H9 (cell line): ENCODE measurements at regions not wholly inside any gene's neighbourhood (a gene's known extent, or its start where the extent isn't known, plus 50 kb on each side); places are given as distances from the start of the nearest gene placed in this dataset.
A peak's percentile ranks its signal among the peaks of the same experiment; 100 is the strongest.

Source experiments
- DNase-seq: peaks from one replicate; pipeline ENCODE4 v3.0.0-alpha.2; 2017
- H2AFZ ChIP-seq: one replicate; pipeline ENCODE4 v1.6.1; 2013; ENCODE audit warnings: mild to moderate bottlenecking, low read length, control low read depth, moderate library complexity
- H2AK5ac ChIP-seq: 2 replicates; pipeline ENCODE4 v1.6.1; 2013; ENCODE audit warnings: low read length, control low read depth, mixed read lengths; ENCODE audit not compliant: insufficient read length
- H2BK120ac ChIP-seq: one replicate; pipeline ENCODE4 v1.6.1; 2013; ENCODE audit warnings: low read depth, mild to moderate bottlenecking, low read length, control low read depth, inconsistent platforms; ENCODE audit not compliant: poor library complexity, severe bottlenecking
- H2BK12ac ChIP-seq: 2 replicates; pipeline ENCODE4 v1.6.1; 2013; ENCODE audit warnings: low read length, control low read depth, mixed read lengths, low read depth; ENCODE audit not compliant: insufficient read length
- H2BK15ac ChIP-seq: 2 replicates; pipeline ENCODE4 v1.6.1; 2013; ENCODE audit warnings: low read depth, low read length, control low read depth
- H2BK20ac ChIP-seq: one replicate; pipeline ENCODE4 v1.6.1; 2013; ENCODE audit warnings: low read depth, mild to moderate bottlenecking, low read length, control low read depth, inconsistent platforms; ENCODE audit not compliant: poor library complexity, severe bottlenecking
- H2BK5ac ChIP-seq: 2 replicates; pipeline ENCODE4 v1.6.1; 2013; ENCODE audit warnings: low read length, control low read depth, mixed read lengths; ENCODE audit not compliant: insufficient read length
- H3K14ac ChIP-seq: 2 replicates; pipeline ENCODE4 v1.6.1; 2013; ENCODE audit warnings: low read length, control low read depth; ENCODE audit not compliant: insufficient read depth
- H3K18ac ChIP-seq: 2 replicates; pipeline ENCODE4 v1.6.1; 2013; ENCODE audit warnings: low read depth, mild to moderate bottlenecking, mixed read lengths, low read length, control low read depth; ENCODE audit not compliant: insufficient read length
- H3K23ac ChIP-seq: 2 replicates; pipeline ENCODE4 v1.6.1; 2013; ENCODE audit warnings: low read length, control low read depth, mixed read lengths, low read depth; ENCODE audit not compliant: insufficient read length
- H3K23me2 ChIP-seq: 2 replicates; pipeline ENCODE4 v1.6.1; 2013; ENCODE audit warnings: low read depth, mild to moderate bottlenecking, mixed read lengths, low read length, control low read depth; ENCODE audit not compliant: insufficient read length, poor library complexity, severe bottlenecking
- H3K27ac ChIP-seq: 2 replicates; pipeline ENCODE4 v1.5.1; 2013; ENCODE audit warnings: low read length, control low read depth, mixed read lengths, low read depth; ENCODE audit not compliant: insufficient read length
- H3K27me3 ChIP-seq: 2 replicates; pipeline ENCODE4 v1.6.1; 2013; ENCODE audit warnings: low read length, control low read depth, inconsistent platforms; ENCODE audit not compliant: insufficient read depth
- H3K4ac ChIP-seq: 2 replicates; pipeline ENCODE4 v1.6.1; 2013; ENCODE audit warnings: low read depth, mild to moderate bottlenecking, control low read depth, inconsistent platforms, low read length, moderate library complexity
- H3K4me1 ChIP-seq: 2 replicates; pipeline ENCODE4 v1.6.1; 2013; ENCODE audit warnings: low read length, control low read depth, inconsistent platforms; ENCODE audit not compliant: insufficient read depth
- H3K4me2 ChIP-seq: 2 replicates; pipeline ENCODE4 v1.6.1; 2013; ENCODE audit warnings: low read length, control low read depth, mixed read lengths; ENCODE audit not compliant: insufficient read length, insufficient read depth
- H3K56ac ChIP-seq: 2 replicates; pipeline ENCODE4 v1.6.1; 2013; ENCODE audit warnings: low read depth, mild to moderate bottlenecking, mixed read lengths, low read length, control low read depth; ENCODE audit not compliant: insufficient read length
- H3K79me1 ChIP-seq: 2 replicates; pipeline ENCODE4 v1.6.1; 2013; ENCODE audit warnings: low read depth, mild to moderate bottlenecking, moderate library complexity, low read length, control low read depth, inconsistent platforms; ENCODE audit not compliant: insufficient read depth, poor library complexity, severe bottlenecking
- H3K79me2 ChIP-seq: 2 replicates; pipeline ENCODE4 v1.6.1; 2013; ENCODE audit warnings: low read length, control low read depth, inconsistent platforms; ENCODE audit not compliant: insufficient read depth
- H3K9ac ChIP-seq: 2 replicates; pipeline ENCODE4 v1.6.1; 2013; ENCODE audit warnings: low read length, control low read depth, mixed read lengths; ENCODE audit not compliant: insufficient read length; ENCODE audit errors: extremely low read depth
- H3K9me3 ChIP-seq: one replicate; pipeline ENCODE4 v1.6.1; 2013; ENCODE audit warnings: low read depth, low read length, inconsistent platforms; ENCODE audit not compliant: control insufficient read depth
- H3T11ph ChIP-seq: one replicate; pipeline ENCODE4 v1.6.1; 2013; ENCODE audit warnings: mild to moderate bottlenecking, low read length, control low read depth, inconsistent platforms
- H4K20me1 ChIP-seq: one replicate; pipeline ENCODE4 v1.6.1; 2013; ENCODE audit not compliant: control insufficient read depth, insufficient read length, insufficient read depth
- H4K5ac ChIP-seq: 2 replicates; pipeline ENCODE4 v1.6.1; 2013; ENCODE audit warnings: low read depth, mild to moderate bottlenecking, mixed read lengths, low read length, control low read depth; ENCODE audit not compliant: insufficient read length
- H4K8ac ChIP-seq: replicated peaks from 2 replicates; pipeline ENCODE4 v1.6.1; 2013; ENCODE audit warnings: low read length, control low read depth, mixed read lengths, low read depth; ENCODE audit not compliant: insufficient read length
- H4K91ac ChIP-seq: 2 replicates; pipeline ENCODE4 v1.6.1; 2013; ENCODE audit warnings: low read depth, mild to moderate bottlenecking, moderate library complexity, mixed read lengths, low read length, control low read depth; ENCODE audit not compliant: insufficient read length
- H3K27ac Mint-ChIP-seq, 3 experiments: 2 replicates in 2 of 3; 3 replicates in 1 of 3; pipeline ENCODE4 v1.8.0; 2020 to 2021; ENCODE audit warnings: mixed read lengths in 3 of 3, mild to moderate bottlenecking in 1 of 3, moderate library complexity in 1 of 3
- H3K27me3 Mint-ChIP-seq: 2 replicates; pipeline ENCODE4 v1.8.0; 2021; ENCODE audit warnings: low read depth, mild to moderate bottlenecking, moderate library complexity, mixed read lengths
- H3K36me3 Mint-ChIP-seq, 3 experiments: 2 replicates in 2 of 3; 3 replicates in 1 of 3; pipeline ENCODE4 v1.8.0; 2020 to 2021; ENCODE audit warnings: low read depth in 3 of 3, mixed read lengths in 3 of 3; ENCODE audit not compliant: insufficient read depth in 1 of 3
- H3K4me1 Mint-ChIP-seq, 2 experiments: 2 replicates each; pipeline ENCODE4 v1.8.0; 2020; ENCODE audit warnings: mixed read lengths in 2 of 2
- H3K4me3 Mint-ChIP-seq, 2 experiments: 2 replicates in 1 of 2; 3 replicates in 1 of 2; pipeline ENCODE4 v1.8.0; 2020 to 2021; ENCODE audit warnings: mild to moderate bottlenecking in 2 of 2, mixed read lengths in 2 of 2, moderate library complexity in 1 of 2
- H3K9me3 Mint-ChIP-seq, 2 experiments: 2 replicates in 1 of 2; 3 replicates in 1 of 2; pipeline ENCODE4 v1.8.0; 2020; ENCODE audit warnings: mild to moderate bottlenecking in 2 of 2, mixed read lengths in 2 of 2, moderate library complexity in 1 of 2
- WGBS: extraction: QIAGEN DNeasy Blood & Tissue Kit; methylation state at CpG from one replicate; pipeline ENCODE4 v1.1.7; 2013; ENCODE audit warnings: missing lambda C conversion rate, low lambda C conversion rate, mixed read lengths; ENCODE audit not compliant: insufficient read length; ENCODE audit errors: extremely low coverage; 5-methylcytosine and 5-hydroxymethylcytosine counted together
- TF ChIP-seq, protein P1 (sequence below): fragments of 200-600 bp; sonication (generic); conservative IDR thresholded peaks from 3 replicates; pipeline ENCODE4 v1.8.0; 2021; ENCODE audit warnings: antibody characterized with exemption, mild to moderate bottlenecking

DNA sequence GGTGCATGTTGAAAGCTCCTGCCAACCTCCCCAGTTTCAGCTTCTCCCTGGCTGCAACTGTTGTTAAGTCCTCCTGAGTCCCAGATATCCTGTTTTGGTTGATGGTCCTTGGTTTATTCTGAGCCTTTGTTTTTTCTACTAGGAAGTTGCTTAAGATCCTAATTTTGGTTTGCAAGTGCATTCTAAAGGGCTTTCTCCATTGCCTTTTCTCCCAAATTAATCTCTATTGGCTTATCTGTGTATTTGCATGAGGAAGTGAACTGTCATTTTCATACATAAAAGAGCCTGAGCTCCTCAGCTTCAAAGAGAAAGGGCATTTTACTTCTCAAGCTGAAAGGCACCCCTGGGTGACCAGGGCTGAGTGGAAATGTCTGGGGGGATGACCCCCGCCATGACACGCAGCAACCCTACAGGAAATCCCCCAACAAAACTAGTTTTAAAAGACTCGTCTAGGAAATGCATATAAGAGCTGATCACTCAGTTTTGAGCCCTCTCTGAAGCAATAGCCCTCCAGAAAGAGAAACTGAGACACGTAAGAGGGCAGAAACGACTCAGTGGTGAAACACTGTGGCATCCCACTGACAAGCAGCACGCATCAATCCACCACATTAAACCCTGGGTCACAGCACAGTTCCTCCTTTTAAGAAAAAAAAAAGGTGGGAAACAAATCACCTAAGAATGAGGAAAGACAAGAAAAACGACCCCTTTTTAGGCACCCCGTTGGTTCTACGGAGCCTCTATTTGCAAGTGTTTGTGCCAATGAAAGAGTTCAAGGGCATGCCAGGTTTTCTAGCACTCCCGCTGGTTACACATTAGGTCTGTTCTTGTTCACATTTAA, 140.9 kb downstream of the THBS2 start:
- no peaks in the 10 kb centered on the region for H3K23me2 ChIP-seq
- H2BK5ac ChIP-seq, result no peak overlapping the region
- Mint-ChIP-seq H3K27me3 (peaks cover 9% of the 10 kb centered on the region), H3K4me1 (peaks cover 21 to 34% of the 10 kb centered on the region in 2 experiments), H3K36me3 (peaks cover 10 to 31% (median 18%) of the 10 kb centered on the region in 3 experiments), H3K27ac (peak overlapping the region in 2 of 3 experiments; percentile 24 to 68; a peak in 1 of 7 replicates), H3K4me3 (no peak overlapping the region; a peak in 1 of 5 replicates), H3K9me3 (peaks cover 26 to 30% of the 10 kb centered on the region in 2 experiments)
- H3K56ac ChIP-seq, result no peak overlapping the region
- no peak overlapping the region for H2BK20ac ChIP-seq
- H4K20me1 ChIP-seq, result no peaks in the 10 kb centered on the region
- H4K8ac ChIP-seq, result no peak overlapping the region
- H2BK120ac ChIP-seq, result no peak overlapping the region
- H4K91ac ChIP-seq, result no peak overlapping the region
- no CpG with 5 or more reads among the region's 10 CpGs for WGBS
- H3K4me1 ChIP-seq, result no peaks in the 10 kb centered on the region
- TF ChIP-seq, protein P1, sequence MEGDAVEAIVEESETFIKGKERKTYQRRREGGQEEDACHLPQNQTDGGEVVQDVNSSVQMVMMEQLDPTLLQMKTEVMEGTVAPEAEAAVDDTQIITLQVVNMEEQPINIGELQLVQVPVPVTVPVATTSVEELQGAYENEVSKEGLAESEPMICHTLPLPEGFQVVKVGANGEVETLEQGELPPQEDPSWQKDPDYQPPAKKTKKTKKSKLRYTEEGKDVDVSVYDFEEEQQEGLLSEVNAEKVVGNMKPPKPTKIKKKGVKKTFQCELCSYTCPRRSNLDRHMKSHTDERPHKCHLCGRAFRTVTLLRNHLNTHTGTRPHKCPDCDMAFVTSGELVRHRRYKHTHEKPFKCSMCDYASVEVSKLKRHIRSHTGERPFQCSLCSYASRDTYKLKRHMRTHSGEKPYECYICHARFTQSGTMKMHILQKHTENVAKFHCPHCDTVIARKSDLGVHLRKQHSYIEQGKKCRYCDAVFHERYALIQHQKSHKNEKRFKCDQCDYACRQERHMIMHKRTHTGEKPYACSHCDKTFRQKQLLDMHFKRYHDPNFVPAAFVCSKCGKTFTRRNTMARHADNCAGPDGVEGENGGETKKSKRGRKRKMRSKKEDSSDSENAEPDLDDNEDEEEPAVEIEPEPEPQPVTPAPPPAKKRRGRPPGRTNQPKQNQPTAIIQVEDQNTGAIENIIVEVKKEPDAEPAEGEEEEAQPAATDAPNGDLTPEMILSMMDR, result no peak
- H2BK12ac ChIP-seq, result no peak overlapping the region
- no peak overlapping the region for H3K9ac ChIP-seq
- DNase-seq, result peak; percentile 34
- no peak overlapping the region for H2AK5ac ChIP-seq
- no peak overlapping the region for H3K27ac ChIP-seq
- H3K4me2 ChIP-seq, result no peak overlapping the region
- no peaks in the 10 kb centered on the region for H3K79me1 ChIP-seq
- no peak overlapping the region for H2AFZ ChIP-seq
- H3K79me2 ChIP-seq, result no peaks in the 10 kb centered on the region
- H3K23ac ChIP-seq, result no peak overlapping the region
- no peak overlapping the region for H3K4ac ChIP-seq
- no peaks in the 10 kb centered on the region for H3K27me3 ChIP-seq
- H2BK15ac ChIP-seq, result no peak overlapping the region
- no peak overlapping the region for H3K14ac ChIP-seq
- H3K9me3 ChIP-seq, result no peaks in the 10 kb centered on the region
- no peak overlapping the region for H3T11ph ChIP-seq
- H4K5ac ChIP-seq, result no peak overlapping the region
- no peak overlapping the region for H3K18ac ChIP-seq
